Endothelial cell of umbilical vein (primary cell): ENCODE measurements at regions not wholly inside any gene's neighbourhood (a gene's known extent, or its start where the extent isn't known, plus 50 kb on each side); places are given as distances from the start of the nearest gene placed in this dataset.

Experiments used
- BruUV-seq: library from RNA; stranded (reverse); fragments of 400-500 nt; replicated peaks from 2 replicates; lab custom pipeline; 2021; lab: Mats Ljungman, UMichigan
- CTCF ChIA-PET: fragments of 300-600, 350-600 bp; sonication (Branson Sonifier 250); formaldehyde crosslinking; loops from one replicate; lab custom pipeline; 2021; ENCODE audit warnings: antibody characterized with exemption, inconsistent platforms; lab: Charles Lee
- POLR2A ChIA-PET: fragments of 300-600, 350-600 bp; sonication (Branson Sonifier 250); formaldehyde crosslinking; loops from one replicate; lab custom pipeline; 2021; ENCODE audit warnings: antibody characterized with exemption, inconsistent platforms; lab: Charles Lee
- DNase-seq: peaks from one replicate; pipeline ENCODE4 v3.0.0-alpha.2; 2011; ENCODE audit warnings: low read depth, low spot score
- FAIRE-seq: peaks from 2 replicates; lab custom pipeline; 2011; peaks lifted over from hg19 to GRCh38; lab: Jason Lieb, UNC
- H2AFZ ChIP-seq: 2 replicates; pipeline ENCODE4 v1.6.0; 2012; ENCODE audit warnings: low read depth, low read length, control low read depth, inconsistent platforms
- H3K27ac ChIP-seq: 2 replicates; pipeline ENCODE4 v1.5.1; 2011; ENCODE audit warnings: low read depth, mild to moderate bottlenecking, control low read depth, low read length, moderate library complexity; ENCODE audit not compliant: insufficient read depth
- H3K27me3 ChIP-seq, 2 experiments: 2 replicates each; pipeline versions ENCODE4 v1.6.0 to v1.6.1; 2011; ENCODE audit warnings: low read length in 2 of 2, mixed read lengths in 1 of 2; ENCODE audit not compliant: control insufficient read depth in 2 of 2, insufficient read depth in 2 of 2
- H3K36me3 ChIP-seq, 2 experiments: 2 replicates in 1 of 2; 3 replicates in 1 of 2; pipeline ENCODE4 v1.5.1; 2011; ENCODE audit warnings: low read length in 2 of 2, mild to moderate bottlenecking in 1 of 2, moderate library complexity in 1 of 2; ENCODE audit not compliant: control insufficient read depth in 2 of 2, insufficient read depth in 2 of 2; ENCODE audit errors: extremely low read depth in 1 of 2
- H3K4me1 ChIP-seq: 3 replicates; pipeline ENCODE4 v1.5.1; 2011; ENCODE audit warnings: mild to moderate bottlenecking, low read length; ENCODE audit not compliant: control insufficient read depth, insufficient read depth; ENCODE audit errors: extremely low read depth
- H3K4me2 ChIP-seq: 2 replicates; pipeline ENCODE4 v1.6.1; 2011; ENCODE audit warnings: low read length, control low read depth, mixed read lengths; ENCODE audit not compliant: insufficient read depth
- H3K4me3 ChIP-seq, 3 experiments: fragments of 200-600 bp in 1 of 3; sonication (generic), shearing (Covaris generic) in 1 of 3; replicated peaks in 1 of 3; 2 replicates each; pipeline ENCODE4 v1.5.1; 2011 to 2016; ENCODE audit warnings: control low read depth in 3 of 3, low read length in 3 of 3, mild to moderate bottlenecking in 2 of 3, inconsistent platforms in 1 of 3, low read depth in 1 of 3, moderate library complexity in 1 of 3; ENCODE audit not compliant: insufficient read depth in 1 of 3
- H3K79me2 ChIP-seq: 2 replicates; pipeline ENCODE4 v1.6.0; 2012; ENCODE audit warnings: low read length, inconsistent platforms; ENCODE audit not compliant: control insufficient read depth, insufficient read depth
- H3K9ac ChIP-seq: replicated peaks from 2 replicates; pipeline ENCODE3; 2011; ENCODE audit warnings: low read length, control low read depth; ENCODE audit not compliant: insufficient read depth; ENCODE audit errors: extremely low read depth
- H3K9me1 ChIP-seq: replicated peaks from 3 replicates; pipeline ENCODE4 v1.6.0; 2011; ENCODE audit warnings: mild to moderate bottlenecking, low read length; ENCODE audit not compliant: control insufficient read depth, insufficient read depth; ENCODE audit errors: extremely low read depth
- H3K9me3 ChIP-seq: replicated peaks from 2 replicates; pipeline ENCODE4 v1.5.1; 2012; ENCODE audit warnings: low read length, inconsistent platforms; ENCODE audit not compliant: control insufficient read depth, insufficient read depth
- H4K20me1 ChIP-seq: replicated peaks from 2 replicates; pipeline ENCODE3; 2011; ENCODE audit warnings: mild to moderate bottlenecking, low read length; ENCODE audit not compliant: control insufficient read depth, insufficient read depth; ENCODE audit errors: extremely low read depth
- CTCF ChIP-seq, 2 donors: IDR thresholded peaks; 1 replicate in 1 of 2; 2 replicates in 1 of 2; pipeline ENCODE4 v1.5.1; 2011; ENCODE audit warnings: low read length in 2 of 2, mild to moderate bottlenecking in 2 of 2, moderate library complexity in 2 of 2, control low read depth in 1 of 2, inconsistent platforms in 1 of 2, low read depth in 1 of 2; ENCODE audit not compliant: insufficient read depth in 1 of 2; ENCODE audit errors: extremely low read depth in 1 of 2
- EZH2 ChIP-seq: IDR thresholded peaks from 2 replicates; pipeline ENCODE4 v1.6.1; 2012; ENCODE audit warnings: borderline replicate concordance, low read depth, mild to moderate bottlenecking, moderate library complexity, low read length, inconsistent platforms; ENCODE audit not compliant: severe bottlenecking
- GATA2 ChIP-seq: IDR thresholded peaks from 2 replicates; pipeline ENCODE4 v1.7.0; 2011; ENCODE audit warnings: low read depth, mild to moderate bottlenecking, moderate library complexity, mixed read lengths, low read length; ENCODE audit not compliant: insufficient read length, insufficient read depth
- JUN ChIP-seq: IDR thresholded peaks from 2 replicates; pipeline ENCODE4 v1.6.1; 2011; ENCODE audit warnings: borderline replicate concordance, low read depth; ENCODE audit not compliant: insufficient read length, insufficient read depth
- MAX ChIP-seq: IDR thresholded peaks from 2 replicates; pipeline ENCODE4 v1.6.1; 2011; ENCODE audit not compliant: insufficient read depth, insufficient read length
- MYC ChIP-seq: IDR thresholded peaks from one replicate; pipeline ENCODE4 v1.6.1; 2011; ENCODE audit warnings: mild to moderate bottlenecking, low read depth, low read length
- POLR2A ChIP-seq: IDR thresholded peaks from 2 replicates; pipeline ENCODE4 v1.6.1; 2012; ENCODE audit warnings: low read depth, mild to moderate bottlenecking, control low read depth, low read length
- dilution Hi-C: fragments of 300-500 bp; cut with MboI; formaldehyde crosslinking; loops from one replicate; pipeline ENCODE4 v1.15.0; 2019; ENCODE audit warnings: low sequenced_read_pairs; ENCODE audit not compliant: extremely low pct_ligation_motif_present
- intact Hi-C: fragments of 100-400 bp; cut with micrococcal nuclease; formaldehyde crosslinking; loops from one replicate; pipeline ENCODE4 v1.10.0; 2022

DNA sequence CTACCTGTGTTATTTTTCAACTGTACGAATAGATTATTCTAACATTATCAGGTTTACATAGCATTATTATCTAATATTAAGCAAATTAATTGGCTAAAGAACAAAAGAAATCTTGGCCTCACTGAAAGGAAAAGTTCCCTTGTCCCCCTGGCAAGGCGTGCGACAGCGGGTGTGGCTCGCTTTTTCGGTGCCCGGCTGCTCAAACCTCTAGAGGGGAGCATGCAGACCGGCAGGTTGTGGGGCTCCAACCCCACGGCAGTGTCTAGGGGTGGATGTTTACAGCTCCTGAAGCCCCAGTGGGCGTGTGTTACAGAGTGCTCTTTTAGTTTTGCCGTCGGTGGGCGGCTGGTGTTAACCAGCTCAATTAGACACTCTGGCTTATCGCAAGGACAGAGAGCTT, 456.4 kb downstream of the TNS3 start:
- no peaks in the 10 kb centered on the region for H3K4me1 ChIP-seq
- intact Hi-C loops (no loop called here), dilution Hi-C loops (no loop called here)
- no peak overlapping the region for H3K4me3 ChIP-seq
- H3K27ac ChIP-seq = no peak overlapping the region
- DNase-seq (no peak), FAIRE-seq (no peak)
- TF ChIP-seq JUN (no peak), EZH2 (no peak), MYC (no peak), CTCF (IDR thresholded peaks at IDR 0.05; ENCODE audit: extremely low read depth in 1 of 2, insufficient read depth in 1 of 2, low read depth in 1 of 2, low read length in 2 of 2) (no peak), GATA2 (no peak), MAX (no peak), POLR2A (no peak)
- CTCF ChIA-PET = no interaction called here
- H3K9me1 ChIP-seq = no peaks in the 10 kb centered on the region
- no peak overlapping the region for H2AFZ ChIP-seq
- H3K9ac ChIP-seq = no peak overlapping the region
- BruUV-seq = no TSS peak
- H3K79me2 ChIP-seq = no peaks in the 10 kb centered on the region
- POLR2A ChIA-PET = no interaction called here
- no peaks in the 10 kb centered on the region for H3K36me3 ChIP-seq
- H4K20me1 ChIP-seq = no peaks in the 10 kb centered on the region
- no peaks in the 10 kb centered on the region for H3K9me3 ChIP-seq
- no peak overlapping the region for H3K4me2 ChIP-seq
- no peaks in the 10 kb centered on the region for H3K27me3 ChIP-seq
